ENCODE measurements at regions not wholly inside any gene's neighbourhood (a gene's known extent, or its start where the extent isn't known, plus 50 kb on each side); places are given as distances from the start of the nearest gene placed in this dataset.

- no peak for TF ChIP-seq CTCF (IDR thresholded peaks at IDR 0.05)
- no peak for TF ChIP-seq EP300 (IDR thresholded peaks at IDR 0.05)
These were observed 991.6 kb downstream of the FAT4 start for GRCh38 chr4:126306152-126306869.

Measured in suprapubic skin (tissue), 3 donors.